ENCODE measurements at regions not wholly inside any gene's neighbourhood (a gene's known extent, or its start where the extent isn't known, plus 50 kb on each side); places are given as distances from the start of the nearest gene placed in this dataset.
A peak's percentile ranks its signal among the peaks of the same experiment; 100 is the strongest.

- peaks cover 3% of the 10 kb centered on the region for H3K36me3 Mint-ChIP-seq
- H3K9me3 Mint-ChIP-seq = peaks cover 5% of the 10 kb centered on the region
- H3K4me3 Mint-ChIP-seq = no peak overlapping the region
- no peaks in the 10 kb centered on the region for H3K27me3 Mint-ChIP-seq (ENCODE audit: low read depth)
- peaks cover 10% of the 10 kb centered on the region for H3K4me1 Mint-ChIP-seq
- TF ChIP-seq CTCF (IDR thresholded peaks at IDR 0.05; ENCODE audit: unreplicated experiment) = no peak
- H3K27ac Mint-ChIP-seq = peak overlapping the region; percentile 26
- no peak for DNase-seq (ENCODE audit: low spot score in 2 of 2, unreplicated experiment in 2 of 2)
Observed at GRCh38 chr15:62920682-62921502, 121.7 kb upstream of the TPM1 start.

- no peak overlapping the region for H3K4me3 Mint-ChIP-seq
- DNase-seq (ENCODE audit: low spot score in 2 of 2, unreplicated experiment in 2 of 2) = no peak
- H3K9me3 Mint-ChIP-seq = peaks cover 4% of the 10 kb centered on the region
- no peaks in the 10 kb centered on the region for H3K27me3 Mint-ChIP-seq (ENCODE audit: low read depth)
- no peak overlapping the region for H3K27ac Mint-ChIP-seq
- TF ChIP-seq CTCF (IDR thresholded peaks at IDR 0.05; ENCODE audit: unreplicated experiment) = no peak
- peaks cover 10% of the 10 kb centered on the region for H3K4me1 Mint-ChIP-seq
- peaks cover 3% of the 10 kb centered on the region for H3K36me3 Mint-ChIP-seq
Observed at GRCh38 chr15:62922514-62922913, 120.0 kb upstream of the TPM1 start.

- no peak overlapping the region for H3K27ac Mint-ChIP-seq
- TF ChIP-seq CTCF (IDR thresholded peaks at IDR 0.05; ENCODE audit: unreplicated experiment) = no peak
- DNase-seq (ENCODE audit: low spot score in 2 of 2, unreplicated experiment in 2 of 2) = no peak
- peaks cover 18% of the 10 kb centered on the region for H3K4me1 Mint-ChIP-seq
- H3K36me3 Mint-ChIP-seq = no peaks in the 10 kb centered on the region
- H3K9me3 Mint-ChIP-seq = no peaks in the 10 kb centered on the region
- no peak overlapping the region for H3K4me3 Mint-ChIP-seq
- H3K27me3 Mint-ChIP-seq (ENCODE audit: low read depth) = no peaks in the 10 kb centered on the region
Observed at GRCh38 chr15:62925875-62926274, 116.7 kb upstream of the TPM1 start.

GRCh38 chr15:62927196-62927595 lies 115.4 kb upstream of the TPM1 start:
- H3K4me1 Mint-ChIP-seq = peaks cover 12% of the 10 kb centered on the region
- TF ChIP-seq CTCF (IDR thresholded peaks at IDR 0.05; ENCODE audit: unreplicated experiment) = no peak
- no peaks in the 10 kb centered on the region for H3K27me3 Mint-ChIP-seq (ENCODE audit: low read depth)
- H3K36me3 Mint-ChIP-seq = no peaks in the 10 kb centered on the region
- no peak overlapping the region for H3K27ac Mint-ChIP-seq
- no peak for DNase-seq (ENCODE audit: low spot score in 2 of 2, unreplicated experiment in 2 of 2)
- no peaks in the 10 kb centered on the region for H3K9me3 Mint-ChIP-seq
- no peak overlapping the region for H3K4me3 Mint-ChIP-seq

GRCh38 chr15:62927836-62928235 lies 114.7 kb upstream of the TPM1 start:
- DNase-seq (ENCODE audit: low spot score in 2 of 2, unreplicated experiment in 2 of 2) = no peak
- H3K36me3 Mint-ChIP-seq = no peaks in the 10 kb centered on the region
- no peak overlapping the region for H3K27ac Mint-ChIP-seq
- H3K4me1 Mint-ChIP-seq = peaks cover 12% of the 10 kb centered on the region
- TF ChIP-seq CTCF (IDR thresholded peaks at IDR 0.05; ENCODE audit: unreplicated experiment) = no peak
- no peaks in the 10 kb centered on the region for H3K27me3 Mint-ChIP-seq (ENCODE audit: low read depth)
- no peaks in the 10 kb centered on the region for H3K9me3 Mint-ChIP-seq
- H3K4me3 Mint-ChIP-seq = no peak overlapping the region
